Breast epithelium (tissue), 3 donors: ENCODE measurements at regions not wholly inside any gene's neighbourhood (a gene's known extent, or its start where the extent isn't known, plus 50 kb on each side); places are given as distances from the start of the nearest gene placed in this dataset.

Experiments used
- POLR2A ChIP-seq: fragments of 450-650 bp; IDR thresholded peaks from one replicate; pipeline ENCODE4 v1.6.1; 2016; ENCODE audit warnings: antibody characterized with exemption, mild to moderate bottlenecking, moderate library complexity
- POLR2AphosphoS5 ChIP-seq, 3 donors: sonication (generic); formaldehyde crosslinking; IDR thresholded peaks; one replicate each; pipeline ENCODE4 v1.6.1; 2017; ENCODE audit warnings: antibody characterized with exemption in 3 of 3
- TF ChIP-seq, protein P1 (sequence below), 3 donors: fragments of 450-650 bp; IDR thresholded peaks; one replicate each; pipeline ENCODE4 v1.5.1; 2016 to 2017; ENCODE audit warnings: antibody characterized with exemption in 3 of 3, mild to moderate bottlenecking in 3 of 3, moderate library complexity in 3 of 3

DNA sequence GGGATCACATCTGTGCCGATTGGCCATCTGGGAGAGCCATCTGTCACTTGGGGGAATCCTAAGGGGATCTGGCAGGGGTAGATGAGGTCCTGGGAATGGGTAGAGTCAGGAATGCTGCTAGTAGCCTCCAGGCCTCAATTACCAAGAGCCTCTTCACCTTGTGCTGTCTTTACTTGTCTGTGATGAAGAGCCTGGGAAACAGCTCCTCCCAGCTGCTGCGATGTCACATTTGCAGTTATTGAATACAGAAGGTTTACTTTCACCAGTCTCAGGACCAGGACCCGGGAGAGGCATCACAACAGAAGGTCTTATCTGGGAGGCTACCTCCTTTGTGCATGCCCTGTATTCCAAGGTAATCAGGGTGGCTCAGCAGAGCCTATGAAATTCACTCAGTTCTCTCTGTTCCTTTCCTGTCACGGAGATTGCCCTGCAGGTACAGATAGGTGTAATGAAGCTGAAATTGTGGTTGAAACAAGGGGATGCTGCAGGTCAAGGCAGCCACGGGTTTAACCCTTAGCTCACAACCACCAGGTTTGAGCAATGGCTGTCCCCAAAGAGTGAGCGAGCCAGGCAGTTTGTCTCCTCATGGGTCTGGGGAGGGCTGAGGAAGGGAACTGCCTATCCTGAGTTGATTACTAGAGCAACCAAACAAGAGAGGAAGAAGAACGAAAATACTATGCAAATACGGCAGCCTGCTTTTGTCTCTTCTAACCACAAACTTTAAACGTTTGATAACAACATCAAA, 298.9 kb upstream of the RORA start:
- no peak for TF ChIP-seq POLR2A
- TF ChIP-seq, protein P1, sequence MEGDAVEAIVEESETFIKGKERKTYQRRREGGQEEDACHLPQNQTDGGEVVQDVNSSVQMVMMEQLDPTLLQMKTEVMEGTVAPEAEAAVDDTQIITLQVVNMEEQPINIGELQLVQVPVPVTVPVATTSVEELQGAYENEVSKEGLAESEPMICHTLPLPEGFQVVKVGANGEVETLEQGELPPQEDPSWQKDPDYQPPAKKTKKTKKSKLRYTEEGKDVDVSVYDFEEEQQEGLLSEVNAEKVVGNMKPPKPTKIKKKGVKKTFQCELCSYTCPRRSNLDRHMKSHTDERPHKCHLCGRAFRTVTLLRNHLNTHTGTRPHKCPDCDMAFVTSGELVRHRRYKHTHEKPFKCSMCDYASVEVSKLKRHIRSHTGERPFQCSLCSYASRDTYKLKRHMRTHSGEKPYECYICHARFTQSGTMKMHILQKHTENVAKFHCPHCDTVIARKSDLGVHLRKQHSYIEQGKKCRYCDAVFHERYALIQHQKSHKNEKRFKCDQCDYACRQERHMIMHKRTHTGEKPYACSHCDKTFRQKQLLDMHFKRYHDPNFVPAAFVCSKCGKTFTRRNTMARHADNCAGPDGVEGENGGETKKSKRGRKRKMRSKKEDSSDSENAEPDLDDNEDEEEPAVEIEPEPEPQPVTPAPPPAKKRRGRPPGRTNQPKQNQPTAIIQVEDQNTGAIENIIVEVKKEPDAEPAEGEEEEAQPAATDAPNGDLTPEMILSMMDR (IDR thresholded peaks at IDR 0.05), result no peak
- no peak for TF ChIP-seq POLR2AphosphoS5 (IDR thresholded peaks at IDR 0.05)
